Activated T-cell treated with anti-CD3 and anti-CD28 coated beads, Interleukin-2, amount 50 U/mL, for 24 hours (primary cell): ENCODE measurements at regions not wholly inside any gene's neighbourhood (a gene's known extent, or its start where the extent isn't known, plus 50 kb on each side); places are given as distances from the start of the nearest gene placed in this dataset.

Experiments used
- DNase-seq: peaks from one replicate; pipeline ENCODE4 v3.0.0-alpha.2; 2020
- H3K27ac Mint-ChIP-seq: 2 replicates; pipeline ENCODE4 v1.8.0; 2020; ENCODE audit warnings: mild to moderate bottlenecking, mixed read lengths
- H3K27me3 Mint-ChIP-seq: 2 replicates; pipeline ENCODE4 v1.8.0; 2020; ENCODE audit warnings: mixed read lengths
- H3K36me3 Mint-ChIP-seq: 2 replicates; pipeline ENCODE4 v1.8.0; 2020; ENCODE audit warnings: low read depth, mixed read lengths
- H3K4me1 Mint-ChIP-seq: 2 replicates; pipeline ENCODE4 v1.8.0; 2020; ENCODE audit warnings: low read depth, mixed read lengths
- H3K4me3 Mint-ChIP-seq: 2 replicates; pipeline ENCODE4 v1.8.0; 2020; ENCODE audit warnings: mild to moderate bottlenecking, moderate library complexity, mixed read lengths
- H3K9me3 Mint-ChIP-seq: 2 replicates; pipeline ENCODE4 v1.8.0; 2020; ENCODE audit warnings: mixed read lengths

DNA sequence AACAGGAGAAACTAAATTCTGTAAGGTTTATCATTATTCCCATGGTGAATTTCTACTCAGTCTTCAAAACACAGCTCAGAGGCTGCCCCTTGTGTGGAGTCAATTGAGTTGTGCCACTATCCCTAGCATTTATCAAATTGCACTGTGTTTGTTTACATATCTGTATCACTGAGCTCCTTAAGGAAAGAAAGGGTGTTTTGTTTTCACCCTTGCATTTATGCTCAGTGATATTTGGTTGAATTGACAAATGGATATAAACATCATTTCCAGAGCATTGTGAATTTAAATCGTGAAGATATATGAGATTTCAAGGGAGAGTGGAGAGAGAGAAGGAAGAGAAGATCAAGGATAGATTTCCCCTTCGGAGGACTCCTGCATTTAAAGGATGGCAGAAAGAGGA lies 55.1 kb upstream of the TNFRSF19 start:
- no peaks in the 10 kb centered on the region for H3K9me3 Mint-ChIP-seq
- no peaks in the 10 kb centered on the region for H3K4me1 Mint-ChIP-seq
- no peak for DNase-seq
- H3K36me3 Mint-ChIP-seq = no peaks in the 10 kb centered on the region
- no peak overlapping the region for H3K4me3 Mint-ChIP-seq
- no peak overlapping the region for H3K27ac Mint-ChIP-seq
- peaks cover 36% of the 10 kb centered on the region for H3K27me3 Mint-ChIP-seq

DNA sequence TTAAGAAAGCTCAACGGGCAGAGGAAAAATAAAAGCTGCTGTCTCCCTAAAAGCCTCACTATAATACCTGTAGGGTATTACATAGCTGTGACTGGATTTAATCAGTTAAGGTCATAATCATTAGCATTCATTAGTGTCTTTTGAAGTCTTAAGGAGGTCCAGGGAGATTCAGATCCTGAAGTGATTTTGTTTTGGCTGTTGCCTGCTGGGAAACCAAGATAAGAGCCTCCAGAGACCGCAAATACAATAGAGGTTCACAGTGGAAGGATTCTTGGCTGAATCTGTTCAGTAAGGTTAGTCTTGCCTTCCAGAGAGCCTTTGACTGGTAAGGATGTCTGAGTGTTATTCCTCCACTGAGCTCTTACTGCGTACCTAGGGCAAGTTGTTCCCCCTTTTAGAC lies 54.0 kb upstream of the TNFRSF19 start:
- Mint-ChIP-seq H3K27ac (no peak overlapping the region), H3K36me3 (no peaks in the 10 kb centered on the region), H3K4me3 (no peak overlapping the region), H3K27me3 (peaks cover 35% of the 10 kb centered on the region), H3K9me3 (no peaks in the 10 kb centered on the region), H3K4me1 (no peaks in the 10 kb centered on the region)
- no peak for DNase-seq

- peaks cover 32% of the 10 kb centered on the region for H3K27me3 Mint-ChIP-seq
- H3K27ac Mint-ChIP-seq = no peak overlapping the region
Observed at GRCh38 chr13:23516702-23517101, 53.5 kb upstream of the TNFRSF19 start.

GRCh38 chr13:23518231-23518630 lies 52.0 kb upstream of the TNFRSF19 start:
- H3K27me3 Mint-ChIP-seq = peaks cover 21% of the 10 kb centered on the region
- no peak overlapping the region for H3K4me3 Mint-ChIP-seq
- H3K9me3 Mint-ChIP-seq = no peaks in the 10 kb centered on the region
- H3K36me3 Mint-ChIP-seq = no peaks in the 10 kb centered on the region
- DNase-seq = no peak
- H3K4me1 Mint-ChIP-seq = no peaks in the 10 kb centered on the region
- H3K27ac Mint-ChIP-seq = no peak overlapping the region

More at GRCh38 chr13:23516702-23517101, 53.5 kb upstream of the TNFRSF19 start:
- H3K4me1 Mint-ChIP-seq = no peaks in the 10 kb centered on the region
- no peaks in the 10 kb centered on the region for H3K36me3 Mint-ChIP-seq
- DNase-seq = no peak
- H3K9me3 Mint-ChIP-seq = no peaks in the 10 kb centered on the region
- no peak overlapping the region for H3K4me3 Mint-ChIP-seq
